DND-41 (cell line): ENCODE measurements at regions not wholly inside any gene's neighbourhood (a gene's known extent, or its start where the extent isn't known, plus 50 kb on each side); places are given as distances from the start of the nearest gene placed in this dataset.

Source experiments
- EZH2 ChIP-seq: IDR thresholded peaks from 3 replicates; pipeline ENCODE4 v1.6.1; 2012; ENCODE audit warnings: borderline replicate concordance, low read depth, mild to moderate bottlenecking, moderate library complexity, low read length, inconsistent platforms; ENCODE audit not compliant: severe bottlenecking
- TF ChIP-seq, protein P1 (sequence below): IDR thresholded peaks from 2 replicates; pipeline ENCODE4 v1.5.1; 2012; ENCODE audit warnings: borderline replicate concordance, low read length, moderate library complexity, mild to moderate bottlenecking; ENCODE audit not compliant: poor library complexity, severe bottlenecking; ENCODE audit errors: extremely low read depth

DNA sequence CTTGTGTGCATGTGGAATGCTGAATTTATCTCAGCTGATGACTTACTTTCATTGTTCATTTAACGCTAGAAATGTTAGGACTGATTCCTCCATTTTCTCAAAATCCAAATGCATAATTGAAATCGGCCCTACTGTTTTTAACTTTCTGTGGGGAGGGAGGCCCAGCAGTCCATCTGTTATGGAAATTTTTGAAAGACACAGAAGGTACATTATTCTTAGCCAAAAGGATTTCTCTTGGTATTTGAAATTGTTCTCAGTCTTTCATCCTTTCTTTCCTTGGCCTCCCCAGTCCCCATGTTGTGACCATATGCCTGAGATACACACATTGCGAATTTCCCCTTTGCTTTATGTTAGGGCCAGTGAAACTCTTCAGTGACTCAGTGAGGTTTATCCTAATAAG is 549.9 kb downstream of the IRX1 start:
- no peak for TF ChIP-seq EZH2
- TF ChIP-seq, protein P1, sequence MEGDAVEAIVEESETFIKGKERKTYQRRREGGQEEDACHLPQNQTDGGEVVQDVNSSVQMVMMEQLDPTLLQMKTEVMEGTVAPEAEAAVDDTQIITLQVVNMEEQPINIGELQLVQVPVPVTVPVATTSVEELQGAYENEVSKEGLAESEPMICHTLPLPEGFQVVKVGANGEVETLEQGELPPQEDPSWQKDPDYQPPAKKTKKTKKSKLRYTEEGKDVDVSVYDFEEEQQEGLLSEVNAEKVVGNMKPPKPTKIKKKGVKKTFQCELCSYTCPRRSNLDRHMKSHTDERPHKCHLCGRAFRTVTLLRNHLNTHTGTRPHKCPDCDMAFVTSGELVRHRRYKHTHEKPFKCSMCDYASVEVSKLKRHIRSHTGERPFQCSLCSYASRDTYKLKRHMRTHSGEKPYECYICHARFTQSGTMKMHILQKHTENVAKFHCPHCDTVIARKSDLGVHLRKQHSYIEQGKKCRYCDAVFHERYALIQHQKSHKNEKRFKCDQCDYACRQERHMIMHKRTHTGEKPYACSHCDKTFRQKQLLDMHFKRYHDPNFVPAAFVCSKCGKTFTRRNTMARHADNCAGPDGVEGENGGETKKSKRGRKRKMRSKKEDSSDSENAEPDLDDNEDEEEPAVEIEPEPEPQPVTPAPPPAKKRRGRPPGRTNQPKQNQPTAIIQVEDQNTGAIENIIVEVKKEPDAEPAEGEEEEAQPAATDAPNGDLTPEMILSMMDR: no peak
